ENCODE measurements at regions not wholly inside any gene's neighbourhood (a gene's known extent, or its start where the extent isn't known, plus 50 kb on each side); places are given as distances from the start of the nearest gene placed in this dataset.

DNA sequence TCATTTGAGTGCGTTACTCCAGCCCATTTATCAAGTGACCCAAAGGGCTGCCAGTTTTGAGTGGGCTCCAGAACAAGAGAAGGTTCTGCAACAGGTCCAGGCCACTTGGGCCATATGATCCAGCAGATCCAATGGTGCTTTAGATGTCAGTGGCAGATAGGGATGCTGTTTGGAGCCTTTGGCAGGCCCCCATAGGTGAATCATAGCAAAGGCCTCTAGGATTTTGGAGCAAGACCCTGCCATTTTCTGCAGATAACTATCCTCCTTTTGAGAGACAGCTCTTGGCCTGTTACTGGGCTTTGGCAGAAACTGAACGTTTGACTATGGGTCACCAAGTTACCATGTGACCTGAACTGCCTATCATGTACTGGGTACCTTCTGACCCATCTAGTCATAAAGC is 358.8 kb upstream of the SEMA3C start:
- TF ChIP-seq, protein P1, sequence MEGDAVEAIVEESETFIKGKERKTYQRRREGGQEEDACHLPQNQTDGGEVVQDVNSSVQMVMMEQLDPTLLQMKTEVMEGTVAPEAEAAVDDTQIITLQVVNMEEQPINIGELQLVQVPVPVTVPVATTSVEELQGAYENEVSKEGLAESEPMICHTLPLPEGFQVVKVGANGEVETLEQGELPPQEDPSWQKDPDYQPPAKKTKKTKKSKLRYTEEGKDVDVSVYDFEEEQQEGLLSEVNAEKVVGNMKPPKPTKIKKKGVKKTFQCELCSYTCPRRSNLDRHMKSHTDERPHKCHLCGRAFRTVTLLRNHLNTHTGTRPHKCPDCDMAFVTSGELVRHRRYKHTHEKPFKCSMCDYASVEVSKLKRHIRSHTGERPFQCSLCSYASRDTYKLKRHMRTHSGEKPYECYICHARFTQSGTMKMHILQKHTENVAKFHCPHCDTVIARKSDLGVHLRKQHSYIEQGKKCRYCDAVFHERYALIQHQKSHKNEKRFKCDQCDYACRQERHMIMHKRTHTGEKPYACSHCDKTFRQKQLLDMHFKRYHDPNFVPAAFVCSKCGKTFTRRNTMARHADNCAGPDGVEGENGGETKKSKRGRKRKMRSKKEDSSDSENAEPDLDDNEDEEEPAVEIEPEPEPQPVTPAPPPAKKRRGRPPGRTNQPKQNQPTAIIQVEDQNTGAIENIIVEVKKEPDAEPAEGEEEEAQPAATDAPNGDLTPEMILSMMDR (IDR thresholded peaks at IDR 0.05; ENCODE audit: low read length), result no peak
- no peak for TF ChIP-seq EZH2 (IDR thresholded peaks at IDR 0.05; ENCODE audit: borderline replicate concordance, low read length)
- Histone ChIP-seq H3K9me3 (ENCODE audit: low read length) (no peaks in the 10 kb centered on the region), H3K36me3 (ENCODE audit: insufficient read depth, low read length) (no peaks in the 10 kb centered on the region), H3K79me2 (ENCODE audit: insufficient read depth, low read length) (no peaks in the 10 kb centered on the region), H3K9me2 (ENCODE audit: low read depth, low read length) (no peaks in the 10 kb centered on the region; the same call in 1 of the 2 replicates), H3K4me2 (ENCODE audit: low read length) (no peak overlapping the region), H3K4me1 (ENCODE audit: insufficient read depth, low read length, severe bottlenecking) (no peaks in the 10 kb centered on the region), H3K27ac (ENCODE audit: low read depth, low read length, poor library complexity, severe bottlenecking) (no peak overlapping the region), H4K20me1 (ENCODE audit: insufficient read depth, low read length) (no peaks in the 10 kb centered on the region), H3F3A (ENCODE audit: insufficient read depth, low read length) (no peaks in the 10 kb centered on the region), H3K27me3 (ENCODE audit: insufficient read depth, low read length) (no peaks in the 10 kb centered on the region), H3K4me3 (ENCODE audit: low read depth, low read length, poor library complexity, severe bottlenecking) (no peak overlapping the region), H2AFZ (ENCODE audit: low read length) (no peak overlapping the region), H3K9ac (ENCODE audit: low read length) (no peak overlapping the region)

GRCh38 chr7:81273601-81274397 is 354.9 kb upstream of the SEMA3C start:
- Histone ChIP-seq H3K4me3 (ENCODE audit: low read depth, low read length, poor library complexity, severe bottlenecking) (no peak overlapping the region), H3K9ac (ENCODE audit: low read length) (no peak overlapping the region), H2AFZ (ENCODE audit: low read length) (no peak overlapping the region), H4K20me1 (ENCODE audit: insufficient read depth, low read length) (no peaks in the 10 kb centered on the region), H3K27ac (ENCODE audit: low read depth, low read length, poor library complexity, severe bottlenecking) (no peak overlapping the region), H3K36me3 (ENCODE audit: insufficient read depth, low read length) (no peaks in the 10 kb centered on the region), H3F3A (ENCODE audit: insufficient read depth, low read length) (no peaks in the 10 kb centered on the region), H3K27me3 (ENCODE audit: insufficient read depth, low read length) (no peaks in the 10 kb centered on the region), H3K9me3 (ENCODE audit: low read length) (no peaks in the 10 kb centered on the region), H3K79me2 (ENCODE audit: insufficient read depth, low read length) (no peaks in the 10 kb centered on the region), H3K4me2 (ENCODE audit: low read length) (no peak overlapping the region), H3K9me2 (ENCODE audit: low read depth, low read length) (no peaks in the 10 kb centered on the region), H3K4me1 (ENCODE audit: insufficient read depth, low read length, severe bottlenecking) (no peaks in the 10 kb centered on the region)
- TF ChIP-seq, protein P1 (IDR thresholded peaks at IDR 0.05; ENCODE audit: low read length), result no peak
- TF ChIP-seq EZH2 (IDR thresholded peaks at IDR 0.05; ENCODE audit: borderline replicate concordance, low read length), result no peak

DNA sequence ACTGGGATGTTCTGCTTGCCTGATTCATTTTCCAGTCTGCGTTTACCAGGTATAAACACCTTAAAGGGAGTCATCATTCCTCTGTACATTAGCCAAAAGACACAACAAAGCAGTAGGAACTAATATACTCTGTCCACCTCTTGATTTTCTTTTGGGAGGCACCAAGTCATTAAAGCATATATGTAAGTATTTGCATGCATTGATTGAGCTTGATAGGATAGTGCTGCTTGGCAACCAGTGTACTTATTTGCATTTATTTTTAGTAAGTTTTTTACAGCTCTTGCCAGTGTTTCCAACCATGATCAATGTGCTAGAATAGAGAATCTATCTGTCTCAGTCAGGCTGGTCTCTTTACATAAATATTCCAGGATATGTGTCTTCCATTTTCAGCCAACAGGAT is 353.3 kb upstream of the SEMA3C start:
- no peak overlapping the region for H2AFZ ChIP-seq (ENCODE audit: low read length)
- H3K4me3 ChIP-seq (ENCODE audit: low read depth, low read length, poor library complexity, severe bottlenecking), result no peak overlapping the region
- no peaks in the 10 kb centered on the region for H3K36me3 ChIP-seq (ENCODE audit: insufficient read depth, low read length)
- no peaks in the 10 kb centered on the region for H3K9me2 ChIP-seq (ENCODE audit: low read depth, low read length)
- no peak overlapping the region for H3K9ac ChIP-seq (ENCODE audit: low read length)
- H3F3A ChIP-seq (ENCODE audit: insufficient read depth, low read length), result no peaks in the 10 kb centered on the region
- no peaks in the 10 kb centered on the region for H3K27me3 ChIP-seq (ENCODE audit: insufficient read depth, low read length)
- H3K27ac ChIP-seq (ENCODE audit: low read depth, low read length, poor library complexity, severe bottlenecking), result no peak overlapping the region
- TF ChIP-seq, protein P1 (IDR thresholded peaks at IDR 0.05; ENCODE audit: low read length), result no peak
- no peak for TF ChIP-seq EZH2 (IDR thresholded peaks at IDR 0.05; ENCODE audit: borderline replicate concordance, low read length)
- H3K9me3 ChIP-seq (ENCODE audit: low read length), result no peaks in the 10 kb centered on the region
- no peaks in the 10 kb centered on the region for H3K79me2 ChIP-seq (ENCODE audit: insufficient read depth, low read length)
- H3K4me1 ChIP-seq (ENCODE audit: insufficient read depth, low read length, severe bottlenecking), result no peaks in the 10 kb centered on the region
- no peak overlapping the region for H3K4me2 ChIP-seq (ENCODE audit: low read length)
- H4K20me1 ChIP-seq (ENCODE audit: insufficient read depth, low read length), result no peaks in the 10 kb centered on the region

Measured in OCI-LY1 (cell line).